ENCODE measurements at regions not wholly inside any gene's neighbourhood (a gene's known extent, or its start where the extent isn't known, plus 50 kb on each side); places are given as distances from the start of the nearest gene placed in this dataset.

GRCh38 chr1:4006676-4007374, 106.8 kb upstream of the C1orf174 start:
- TF ChIP-seq TCF12 (IDR thresholded peaks at IDR 0.05; ENCODE audit: low read depth): no peak
- TF ChIP-seq TEAD4 (IDR thresholded peaks at IDR 0.05): no peak

GRCh38 chr1:4010284-4010683, 110.2 kb upstream of the C1orf174 start:
- TF ChIP-seq TCF12 (IDR thresholded peaks at IDR 0.05; ENCODE audit: low read depth) (no peak), ZBTB7A (IDR thresholded peaks at IDR 0.05; ENCODE audit: low read depth) (no peak), CREB1 (IDR thresholded peaks at IDR 0.05; ENCODE audit: low read depth) (no peak), EP300 (IDR thresholded peaks at IDR 0.05; ENCODE audit: borderline replicate concordance) (no peak), TEAD4 (IDR thresholded peaks at IDR 0.05) (no peak)

GRCh38 chr1:4010814-4011605, 110.9 kb upstream of the C1orf174 start:
- TF ChIP-seq REST (IDR thresholded peaks at IDR 0.05; ENCODE audit: low read depth): no peak
- no peak for TF ChIP-seq MAX (IDR thresholded peaks at IDR 0.05)
- TF ChIP-seq NFIC (IDR thresholded peaks at IDR 0.05): no peak

- TF ChIP-seq TEAD4 (IDR thresholded peaks at IDR 0.05) (no peak), EP300 (IDR thresholded peaks at IDR 0.05; ENCODE audit: borderline replicate concordance) (no peak), FOXM1 (IDR thresholded peaks at IDR 0.05; ENCODE audit: borderline replicate concordance, low read depth) (no peak), MAX (IDR thresholded peaks at IDR 0.05) (no peak), TAF1 (IDR thresholded peaks at IDR 0.05; ENCODE audit: low read depth) (no peak), USF1 (IDR thresholded peaks at IDR 0.05) (no peak), CEBPB (IDR thresholded peaks at IDR 0.05) (no peak), YY1 (IDR thresholded peaks at IDR 0.05; ENCODE audit: low read depth) (no peak), NFIC (IDR thresholded peaks at IDR 0.05) (no peak), TCF12 (IDR thresholded peaks at IDR 0.05; ENCODE audit: low read depth) (no peak)
Observed at GRCh38 chr1:4016351-4017130, 116.5 kb upstream of the C1orf174 start.

- TF ChIP-seq CEBPB (IDR thresholded peaks at IDR 0.05) (no peak), RAD21 (IDR thresholded peaks at IDR 0.05; ENCODE audit: low read depth) (no peak), USF1 (IDR thresholded peaks at IDR 0.05) (no peak)
Observed at GRCh38 chr1:4017636-4018365, 117.7 kb upstream of the C1orf174 start.

GRCh38 chr1:4018466-4019146, 118.5 kb upstream of the C1orf174 start:
- no peak for TF ChIP-seq MAX (IDR thresholded peaks at IDR 0.05)
- TF ChIP-seq TCF12 (IDR thresholded peaks at IDR 0.05; ENCODE audit: low read depth): no peak
- TF ChIP-seq USF1 (IDR thresholded peaks at IDR 0.05): no peak

GRCh38 chr1:4019147-4019521, 119.1 kb upstream of the C1orf174 start:
- no peak for TF ChIP-seq MAX (IDR thresholded peaks at IDR 0.05)
- TF ChIP-seq YY1 (IDR thresholded peaks at IDR 0.05; ENCODE audit: low read depth): no peak
- no peak for TF ChIP-seq TEAD4 (IDR thresholded peaks at IDR 0.05)
- no peak for TF ChIP-seq EP300 (IDR thresholded peaks at IDR 0.05; ENCODE audit: borderline replicate concordance)
- no peak for TF ChIP-seq USF1 (IDR thresholded peaks at IDR 0.05)
- no peak for TF ChIP-seq ZBTB7A (IDR thresholded peaks at IDR 0.05; ENCODE audit: low read depth)
- no peak for TF ChIP-seq EGR1 (IDR thresholded peaks at IDR 0.05)
- no peak for TF ChIP-seq CREB1 (IDR thresholded peaks at IDR 0.05; ENCODE audit: low read depth)
- no peak for TF ChIP-seq CEBPB (IDR thresholded peaks at IDR 0.05)
- no peak for TF ChIP-seq RAD21 (IDR thresholded peaks at IDR 0.05; ENCODE audit: low read depth)
- no peak for TF ChIP-seq TCF12 (IDR thresholded peaks at IDR 0.05; ENCODE audit: low read depth)
- no peak for TF ChIP-seq NFIC (IDR thresholded peaks at IDR 0.05)
- TF ChIP-seq REST (IDR thresholded peaks at IDR 0.05; ENCODE audit: low read depth): no peak
- TF ChIP-seq TAF1 (IDR thresholded peaks at IDR 0.05; ENCODE audit: low read depth): no peak

Measured in Ishikawa (cell line).